ENCODE measurements at regions not wholly inside any gene's neighbourhood (a gene's known extent, or its start where the extent isn't known, plus 50 kb on each side); places are given as distances from the start of the nearest gene placed in this dataset.
"Not testable (repeated sequence)": the region's sequence is repeated elsewhere in the genome, so short reads cannot be mapped to it uniquely, and the experiment has no call there.

DNA sequence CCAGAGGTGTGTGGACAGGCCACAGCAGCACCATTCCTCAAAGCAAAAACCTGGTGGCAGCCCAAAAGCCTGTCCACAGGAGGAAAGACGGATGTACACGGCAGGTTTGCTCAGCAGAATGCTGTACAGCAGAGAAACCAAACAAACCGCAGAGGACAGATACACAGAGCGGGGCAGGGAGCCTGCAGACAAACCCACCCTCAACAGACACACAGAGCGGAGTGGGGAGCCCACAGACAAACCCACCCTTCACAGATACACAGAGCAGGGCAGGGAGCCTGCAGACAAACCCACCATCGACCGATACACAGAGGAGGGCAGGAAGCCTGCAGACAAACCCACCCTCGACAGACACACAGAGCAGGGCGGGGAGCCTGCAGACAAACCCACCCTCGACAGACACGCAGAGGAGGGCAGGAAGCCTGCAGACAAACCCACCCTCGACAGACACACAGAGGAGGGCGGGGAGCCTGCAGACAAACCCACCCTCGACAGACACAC lies 53.0 kb upstream of the METRNL start:
- Histone ChIP-seq H3K27ac (ENCODE audit: low read depth, low read length) (peak overlapping the region; percentile 32), H3K36me3 (ENCODE audit: control insufficient read depth, insufficient read depth, low read length) (no peaks in the 10 kb centered on the region), H3K9ac (ENCODE audit: extremely low read depth, low read length, poor library complexity, severe bottlenecking) (no peak overlapping the region), H3K4me3 (ENCODE audit: low read length) (no peak overlapping the region), H3K9me3 (ENCODE audit: control insufficient read depth, low read length) (no peaks in the 10 kb centered on the region), H3K4me1 (ENCODE audit: control insufficient read depth, insufficient read depth, low read length) (no peaks in the 10 kb centered on the region), H3K27me3 (ENCODE audit: control insufficient read depth, insufficient read depth, low read length, poor library complexity, severe bottlenecking) (no peaks in the 10 kb centered on the region)
- DNase-seq: peak; percentile 34
- H3K4me3 Mint-ChIP-seq: no peak overlapping the region
- H3K27ac Mint-ChIP-seq: no peak overlapping the region
- WGBS, 2 experiments (ENCODE audit: insufficient coverage in 1 of 2, insufficient read length in 1 of 2): 89 to 94% methylated on average over 6 to 7 of the region's 14 CpGs
- peaks cover 9% of the 10 kb centered on the region for H3K9me3 Mint-ChIP-seq
- TF ChIP-seq, protein P1, sequence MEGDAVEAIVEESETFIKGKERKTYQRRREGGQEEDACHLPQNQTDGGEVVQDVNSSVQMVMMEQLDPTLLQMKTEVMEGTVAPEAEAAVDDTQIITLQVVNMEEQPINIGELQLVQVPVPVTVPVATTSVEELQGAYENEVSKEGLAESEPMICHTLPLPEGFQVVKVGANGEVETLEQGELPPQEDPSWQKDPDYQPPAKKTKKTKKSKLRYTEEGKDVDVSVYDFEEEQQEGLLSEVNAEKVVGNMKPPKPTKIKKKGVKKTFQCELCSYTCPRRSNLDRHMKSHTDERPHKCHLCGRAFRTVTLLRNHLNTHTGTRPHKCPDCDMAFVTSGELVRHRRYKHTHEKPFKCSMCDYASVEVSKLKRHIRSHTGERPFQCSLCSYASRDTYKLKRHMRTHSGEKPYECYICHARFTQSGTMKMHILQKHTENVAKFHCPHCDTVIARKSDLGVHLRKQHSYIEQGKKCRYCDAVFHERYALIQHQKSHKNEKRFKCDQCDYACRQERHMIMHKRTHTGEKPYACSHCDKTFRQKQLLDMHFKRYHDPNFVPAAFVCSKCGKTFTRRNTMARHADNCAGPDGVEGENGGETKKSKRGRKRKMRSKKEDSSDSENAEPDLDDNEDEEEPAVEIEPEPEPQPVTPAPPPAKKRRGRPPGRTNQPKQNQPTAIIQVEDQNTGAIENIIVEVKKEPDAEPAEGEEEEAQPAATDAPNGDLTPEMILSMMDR (conservative IDR thresholded peaks at IDR 0.05): no peak
- peaks cover 26% of the 10 kb centered on the region for H3K36me3 Mint-ChIP-seq (ENCODE audit: low read depth)
- peaks cover 4% of the 10 kb centered on the region for H3K4me1 Mint-ChIP-seq
- H3K27me3 Mint-ChIP-seq (ENCODE audit: insufficient read depth): no peaks in the 10 kb centered on the region

DNA sequence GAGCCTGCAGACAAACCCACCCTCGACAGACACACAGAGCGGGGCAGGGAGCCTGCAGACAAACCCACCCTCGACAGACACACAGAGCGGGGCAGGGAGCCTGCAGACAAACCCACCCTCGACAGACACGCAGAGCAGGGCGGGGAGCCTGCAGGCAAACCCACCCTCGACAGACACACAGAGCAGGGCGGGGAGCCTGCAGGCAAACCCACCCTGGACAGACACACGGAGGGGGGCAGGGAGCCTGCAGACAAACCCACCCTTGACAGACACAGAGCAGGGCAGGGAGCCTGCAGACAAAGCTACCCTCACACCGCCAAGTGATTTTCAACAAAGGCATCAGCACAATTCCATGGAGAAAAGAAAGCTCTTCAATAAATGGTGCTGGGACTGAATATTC lies 52.5 kb upstream of the METRNL start:
- not testable (repeated sequence) for H3K9me3 ChIP-seq (ENCODE audit: control insufficient read depth, low read length); H3K4me3 ChIP-seq (ENCODE audit: low read length); H3K4me1 ChIP-seq (ENCODE audit: control insufficient read depth, insufficient read depth, low read length); H3K9ac ChIP-seq (ENCODE audit: extremely low read depth, low read length, poor library complexity, severe bottlenecking); H3K9me3 Mint-ChIP-seq; H3K27ac Mint-ChIP-seq; H3K4me3 Mint-ChIP-seq; H3K27me3 ChIP-seq (ENCODE audit: control insufficient read depth, insufficient read depth, low read length, poor library complexity, severe bottlenecking); H3K36me3 ChIP-seq (ENCODE audit: control insufficient read depth, insufficient read depth, low read length); H3K4me1 Mint-ChIP-seq; H3K27me3 Mint-ChIP-seq (ENCODE audit: insufficient read depth)
- DNase-seq: peak; percentile 27
- peaks cover 26% of the 10 kb centered on the region for H3K36me3 Mint-ChIP-seq (ENCODE audit: low read depth)
- WGBS, 2 experiments (ENCODE audit: insufficient coverage in 1 of 2, insufficient read length in 1 of 2): 76 to 84% methylated on average over 4 to 11 of the region's 11 CpGs
- peak overlapping the region; percentile 84 for H3K27ac ChIP-seq (ENCODE audit: low read depth, low read length)

DNA sequence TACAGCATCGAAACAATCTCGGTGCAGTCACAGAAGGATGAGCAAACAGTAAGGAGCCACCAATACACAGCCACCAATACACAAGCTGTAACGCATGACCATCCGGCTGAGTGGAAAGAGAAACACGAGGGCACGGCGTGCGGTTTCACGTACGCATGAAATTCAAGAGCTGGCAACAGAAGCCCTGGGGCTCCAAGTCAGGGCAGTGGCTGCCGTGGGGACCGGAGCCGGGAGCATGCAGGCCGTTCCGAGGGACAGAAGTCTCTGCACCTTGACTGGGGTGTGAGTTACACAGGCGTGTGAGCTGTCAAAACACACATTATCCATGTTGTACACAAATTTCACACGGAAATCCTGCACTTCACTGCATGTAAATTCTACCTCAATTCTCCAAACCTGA lies 50.6 kb upstream of the METRNL start:
- no peak overlapping the region for H3K27ac Mint-ChIP-seq
- WGBS, 2 experiments (ENCODE audit: insufficient coverage in 1 of 2, insufficient read length in 1 of 2): 91 to 92% methylated on average over 14 to 17 of the region's 17 CpGs
- DNase-seq: peak; percentile 29
- H3K4me1 ChIP-seq (ENCODE audit: control insufficient read depth, insufficient read depth, low read length): no peaks in the 10 kb centered on the region
- H3K4me1 Mint-ChIP-seq: peaks cover 4% of the 10 kb centered on the region
- no peak overlapping the region for H3K4me3 ChIP-seq (ENCODE audit: low read length)
- H3K27ac ChIP-seq (ENCODE audit: low read depth, low read length): no peak overlapping the region
- TF ChIP-seq, protein P1 (conservative IDR thresholded peaks at IDR 0.05): no peak
- peaks cover 9% of the 10 kb centered on the region for H3K9me3 Mint-ChIP-seq
- no peaks in the 10 kb centered on the region for H3K27me3 ChIP-seq (ENCODE audit: control insufficient read depth, insufficient read depth, low read length, poor library complexity, severe bottlenecking)
- H3K27me3 Mint-ChIP-seq (ENCODE audit: insufficient read depth): no peaks in the 10 kb centered on the region
- H3K36me3 Mint-ChIP-seq (ENCODE audit: low read depth): peaks cover 36% of the 10 kb centered on the region
- no peaks in the 10 kb centered on the region for H3K36me3 ChIP-seq (ENCODE audit: control insufficient read depth, insufficient read depth, low read length)
- H3K4me3 Mint-ChIP-seq: no peak overlapping the region
- no peak overlapping the region for H3K9ac ChIP-seq (ENCODE audit: extremely low read depth, low read length, poor library complexity, severe bottlenecking)
- H3K9me3 ChIP-seq (ENCODE audit: control insufficient read depth, low read length): no peaks in the 10 kb centered on the region

DNA sequence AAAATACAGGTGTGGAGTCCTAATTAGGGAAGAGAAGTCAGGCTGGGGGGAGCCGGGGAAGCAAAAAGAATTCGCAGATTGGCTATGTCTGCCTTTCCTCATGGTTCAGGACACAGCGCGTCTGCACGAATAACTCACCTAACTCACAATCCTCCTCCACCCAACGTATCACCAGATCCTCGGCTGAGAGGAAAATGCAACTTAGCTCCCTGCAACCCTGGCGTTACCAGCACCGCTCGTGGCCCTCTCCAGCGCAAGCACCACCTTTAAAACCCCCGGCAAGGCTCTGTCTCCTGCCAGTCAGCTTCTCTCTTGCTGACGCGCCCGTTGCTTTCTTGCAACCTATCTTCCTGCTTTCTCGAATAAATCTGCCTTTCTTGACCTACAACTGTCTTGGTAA lies 49.8 kb upstream of the METRNL start:
- H3K27ac Mint-ChIP-seq: no peak overlapping the region
- H3K4me3 Mint-ChIP-seq: no peak overlapping the region
- Histone ChIP-seq H3K27me3 (ENCODE audit: control insufficient read depth, insufficient read depth, low read length, poor library complexity, severe bottlenecking) (no peaks in the 10 kb centered on the region), H3K4me3 (ENCODE audit: low read length) (no peak overlapping the region), H3K9ac (ENCODE audit: extremely low read depth, low read length, poor library complexity, severe bottlenecking) (no peak overlapping the region), H3K4me1 (ENCODE audit: control insufficient read depth, insufficient read depth, low read length) (no peaks in the 10 kb centered on the region), H3K9me3 (ENCODE audit: control insufficient read depth, low read length) (peaks cover 4% of the 10 kb centered on the region), H3K27ac (ENCODE audit: low read depth, low read length) (no peak overlapping the region), H3K36me3 (ENCODE audit: control insufficient read depth, insufficient read depth, low read length) (peaks cover 5% of the 10 kb centered on the region)
- 96 to 98% methylated on average over 6 to 16 of the region's 16 CpGs for WGBS, 2 experiments (ENCODE audit: insufficient coverage in 1 of 2, insufficient read length in 1 of 2)
- H3K27me3 Mint-ChIP-seq (ENCODE audit: insufficient read depth): no peaks in the 10 kb centered on the region
- TF ChIP-seq, protein P1 (conservative IDR thresholded peaks at IDR 0.05): no peak
- H3K9me3 Mint-ChIP-seq: peaks cover 11% of the 10 kb centered on the region
- peaks cover 4% of the 10 kb centered on the region for H3K4me1 Mint-ChIP-seq
- peaks cover 41% of the 10 kb centered on the region for H3K36me3 Mint-ChIP-seq (ENCODE audit: low read depth)
- peak; percentile 32 for DNase-seq

Data from endodermal cell (in vitro differentiated cells).